ENCODE measurements at regions not wholly inside any gene's neighbourhood (a gene's known extent, or its start where the extent isn't known, plus 50 kb on each side); places are given as distances from the start of the nearest gene placed in this dataset.

DNA sequence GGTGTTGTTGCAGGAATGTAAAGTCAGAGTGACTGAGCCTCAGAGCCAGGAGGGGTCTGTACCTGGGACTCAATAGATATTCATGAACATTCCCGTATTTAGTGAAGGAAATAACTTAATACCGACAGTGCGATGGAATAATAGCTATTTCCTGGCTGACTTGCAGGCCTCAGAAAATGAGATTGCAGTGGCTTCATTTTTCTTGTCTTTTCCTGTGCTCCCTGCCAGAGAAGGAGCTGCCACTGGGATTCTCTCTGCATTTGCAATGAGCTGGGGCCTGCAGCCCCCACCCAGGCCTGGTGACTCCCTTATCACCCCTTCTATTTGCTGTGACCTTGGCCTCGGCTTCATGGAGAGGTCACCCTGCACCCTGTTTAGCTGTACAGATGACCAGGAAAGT, 173.4 kb downstream of the MIAT start:
- ATAC-seq (ENCODE audit: insufficient read depth, low FRiP score) (no peak), DNase-seq (peak in 1 of 3 donors; percentile 9)
- Histone ChIP-seq H3K4me1 (ENCODE audit: control insufficient read depth in 5 of 5, insufficient read depth in 5 of 5, low read length in 5 of 5) (no peaks in the 10 kb centered on the region), H3K9ac (ENCODE audit: insufficient read depth in 1 of 2, low read length in 2 of 2) (no peak overlapping the region), H3K4me3 (no peak overlapping the region), H3K36me3 (ENCODE audit: control insufficient read depth in 4 of 4, insufficient read depth in 4 of 4, low read length in 4 of 4) (no peaks in the 10 kb centered on the region), H3K27me3 (ENCODE audit: control insufficient read depth in 3 of 3, insufficient read depth in 3 of 3, low read length in 2 of 3) (peaks cover 0 to 2% (median 0%) of the 10 kb centered on the region in 3 donors), H3K9me3 (ENCODE audit: control insufficient read depth in 4 of 4, insufficient read depth in 3 of 4, low read length in 3 of 4) (no peaks in the 10 kb centered on the region), H3K27ac (ENCODE audit: low read depth in 1 of 2, low read length in 1 of 2) (no peak overlapping the region)
- WGBS, 2 donors, result 76 to 82% methylated on average over 4 of the region's 4 CpGs
- TF ChIP-seq, protein P1, sequence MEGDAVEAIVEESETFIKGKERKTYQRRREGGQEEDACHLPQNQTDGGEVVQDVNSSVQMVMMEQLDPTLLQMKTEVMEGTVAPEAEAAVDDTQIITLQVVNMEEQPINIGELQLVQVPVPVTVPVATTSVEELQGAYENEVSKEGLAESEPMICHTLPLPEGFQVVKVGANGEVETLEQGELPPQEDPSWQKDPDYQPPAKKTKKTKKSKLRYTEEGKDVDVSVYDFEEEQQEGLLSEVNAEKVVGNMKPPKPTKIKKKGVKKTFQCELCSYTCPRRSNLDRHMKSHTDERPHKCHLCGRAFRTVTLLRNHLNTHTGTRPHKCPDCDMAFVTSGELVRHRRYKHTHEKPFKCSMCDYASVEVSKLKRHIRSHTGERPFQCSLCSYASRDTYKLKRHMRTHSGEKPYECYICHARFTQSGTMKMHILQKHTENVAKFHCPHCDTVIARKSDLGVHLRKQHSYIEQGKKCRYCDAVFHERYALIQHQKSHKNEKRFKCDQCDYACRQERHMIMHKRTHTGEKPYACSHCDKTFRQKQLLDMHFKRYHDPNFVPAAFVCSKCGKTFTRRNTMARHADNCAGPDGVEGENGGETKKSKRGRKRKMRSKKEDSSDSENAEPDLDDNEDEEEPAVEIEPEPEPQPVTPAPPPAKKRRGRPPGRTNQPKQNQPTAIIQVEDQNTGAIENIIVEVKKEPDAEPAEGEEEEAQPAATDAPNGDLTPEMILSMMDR (IDR thresholded peaks at IDR 0.05; ENCODE audit: control extremely low read depth, extremely low read depth), result no peak

- WGBS, 2 donors, result 89 to 94% methylated on average over 6 of the region's 6 CpGs
- ATAC-seq (ENCODE audit: insufficient read depth, low FRiP score) (no peak), DNase-seq (no peak)
- peaks cover 0 to 7% (median 0%) of the 10 kb centered on the region in 3 donors for H3K27me3 ChIP-seq (ENCODE audit: control insufficient read depth in 3 of 3, insufficient read depth in 3 of 3, low read length in 2 of 3)
- TF ChIP-seq, protein P1 (IDR thresholded peaks at IDR 0.05; ENCODE audit: control extremely low read depth, extremely low read depth), result no peak
- H3K4me3 ChIP-seq, result no peak overlapping the region
- no peaks in the 10 kb centered on the region for H3K4me1 ChIP-seq (ENCODE audit: control insufficient read depth in 5 of 5, insufficient read depth in 5 of 5, low read length in 5 of 5)
- no peaks in the 10 kb centered on the region for H3K36me3 ChIP-seq (ENCODE audit: control insufficient read depth in 4 of 4, insufficient read depth in 4 of 4, low read length in 4 of 4)
- H3K27ac ChIP-seq (ENCODE audit: low read depth in 1 of 2, low read length in 1 of 2), result no peak overlapping the region
- H3K9me3 ChIP-seq (ENCODE audit: control insufficient read depth in 4 of 4, insufficient read depth in 3 of 4, low read length in 3 of 4), result no peaks in the 10 kb centered on the region
- no peak overlapping the region for H3K9ac ChIP-seq (ENCODE audit: insufficient read depth in 1 of 2, low read length in 2 of 2)
These were observed 177.6 kb downstream of the MIAT start for GRCh38 chr22:26835023-26835422.

- Histone ChIP-seq H3K4me1 (ENCODE audit: control insufficient read depth in 5 of 5, insufficient read depth in 5 of 5, low read length in 5 of 5) (no peaks in the 10 kb centered on the region), H3K9ac (ENCODE audit: insufficient read depth in 1 of 2, low read length in 2 of 2) (no peak overlapping the region), H3K36me3 (ENCODE audit: control insufficient read depth in 4 of 4, insufficient read depth in 4 of 4, low read length in 4 of 4) (no peaks in the 10 kb centered on the region), H3K27ac (ENCODE audit: low read depth in 1 of 2, low read length in 1 of 2) (no peak overlapping the region), H3K27me3 (ENCODE audit: control insufficient read depth in 3 of 3, insufficient read depth in 3 of 3, low read length in 2 of 3) (peaks cover 0 to 7% (median 0%) of the 10 kb centered on the region in 3 donors), H3K4me3 (no peak overlapping the region), H3K9me3 (ENCODE audit: control insufficient read depth in 4 of 4, insufficient read depth in 3 of 4, low read length in 3 of 4) (no peaks in the 10 kb centered on the region)
- 38 to 40% methylated on average over 3 of the region's 3 CpGs for WGBS, 2 donors
- TF ChIP-seq, protein P1 (IDR thresholded peaks at IDR 0.05; ENCODE audit: control extremely low read depth, extremely low read depth), result peak; percentile 35
- ATAC-seq (ENCODE audit: insufficient read depth, low FRiP score) (no peak), DNase-seq (peak in 2 of 3 donors; percentile 12)
These were observed 178.6 kb downstream of the MIAT start for GRCh38 chr22:26835929-26836528.

Data from lung (tissue), 11 donors.